Hepatocyte (in vitro differentiated cells): ENCODE measurements at regions not wholly inside any gene's neighbourhood (a gene's known extent, or its start where the extent isn't known, plus 50 kb on each side); places are given as distances from the start of the nearest gene placed in this dataset.

Source experiments
- DNase-seq: peaks from one replicate; pipeline ENCODE4 v3.0.0-alpha.2; 2016; ENCODE audit warnings: low spot score
- H2AFZ ChIP-seq: fragments of 200-600 bp; sonication (generic); 2 replicates; pipeline ENCODE4 v1.6.0; 2016; ENCODE audit warnings: antibody characterized with exemption, mild to moderate bottlenecking
- H3K27ac ChIP-seq: fragments of 200-600 bp; sonication (generic); 2 replicates; pipeline ENCODE4 v1.5.1; 2016; ENCODE audit warnings: mild to moderate bottlenecking
- H3K27me3 ChIP-seq: fragments of 200-600 bp; sonication (generic); 2 replicates; pipeline ENCODE4 v1.6.1; 2016
- H3K36me3 ChIP-seq: fragments of 200-600 bp; sonication (generic); replicated peaks from 2 replicates; pipeline ENCODE4 v1.5.1; 2016; ENCODE audit warnings: low read depth; ENCODE audit not compliant: insufficient read depth
- H3K4me1 ChIP-seq: fragments of 200-600 bp; sonication (generic); 2 replicates; pipeline ENCODE4 v1.5.1; 2016; ENCODE audit warnings: mild to moderate bottlenecking, moderate library complexity; ENCODE audit not compliant: insufficient read depth
- H3K4me2 ChIP-seq: fragments of 200-600 bp; sonication (generic); 2 replicates; pipeline ENCODE4 v1.6.0; 2016
- H3K4me3 ChIP-seq: fragments of 200-600 bp; sonication (generic); 2 replicates; pipeline ENCODE4 v1.5.1; 2016; ENCODE audit warnings: mild to moderate bottlenecking
- H3K79me2 ChIP-seq: fragments of 200-600 bp; sonication (generic); 2 replicates; pipeline ENCODE4 v1.6.0; 2017; ENCODE audit warnings: mild to moderate bottlenecking
- H3K9me2 ChIP-seq: fragments of 200-600 bp; sonication (generic); replicated peaks from 2 replicates; pipeline ENCODE4 v1.6.0; 2017; ENCODE audit warnings: mild to moderate bottlenecking; ENCODE audit not compliant: insufficient read depth
- H3K9me3 ChIP-seq: fragments of 200-600 bp; sonication (generic); 2 replicates; pipeline ENCODE4 v1.5.1; 2016; ENCODE audit warnings: low read depth, mild to moderate bottlenecking
- H4K20me1 ChIP-seq: fragments of 200-600 bp; sonication (generic); 2 replicates; pipeline ENCODE4 v1.6.0; 2016; ENCODE audit warnings: mild to moderate bottlenecking; ENCODE audit not compliant: insufficient read depth, poor library complexity, severe bottlenecking
- EZH2 ChIP-seq: fragments of 200-600 bp; sonication (generic); IDR thresholded peaks from 2 replicates; pipeline ENCODE4 v1.6.1; 2016; ENCODE audit warnings: antibody characterized with exemption, mild to moderate bottlenecking, borderline replicate concordance
- EZH2phosphoT487 ChIP-seq: fragments of 200-600 bp; sonication (generic); IDR thresholded peaks from one replicate; pipeline ENCODE4 v1.6.1; 2018; ENCODE audit warnings: antibody characterized with exemption, mild to moderate bottlenecking, low read depth, moderate library complexity; ENCODE audit not compliant: unreplicated experiment, severe bottlenecking
- WGBS: methylation state at CpG from one replicate; pipeline ENCODE4 v1.1.6; 2016; ENCODE audit warnings: low lambda C conversion rate; ENCODE audit errors: missing lambda C conversion rate; 5-methylcytosine and 5-hydroxymethylcytosine counted together
- TF ChIP-seq, protein P1 (sequence below): fragments of 200-600 bp; sonication (generic); IDR thresholded peaks from 2 replicates; pipeline ENCODE4 v1.5.1; 2016; ENCODE audit warnings: antibody characterized with exemption, mild to moderate bottlenecking; ENCODE audit not compliant: poor library complexity

DNA sequence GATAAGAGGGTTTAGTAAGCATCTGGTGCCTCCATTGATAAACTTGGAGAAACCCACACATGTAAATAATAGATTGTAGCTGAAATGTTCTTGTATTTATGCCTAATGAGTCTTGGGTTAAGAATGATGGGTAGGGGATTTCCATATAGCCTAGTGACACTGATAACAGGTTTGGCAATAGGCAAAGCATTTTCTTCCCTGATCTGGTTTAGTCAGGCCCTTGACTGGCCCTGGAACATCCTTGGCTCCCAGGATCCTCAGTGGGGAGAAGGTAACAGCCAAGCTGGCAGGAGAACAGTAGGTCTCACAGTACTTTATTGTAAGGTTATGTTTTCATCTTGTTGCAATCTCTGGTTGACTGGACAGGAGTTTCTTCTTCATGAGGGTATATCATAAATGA lies 228.4 kb downstream of the DIPK2A start:
- no peaks in the 10 kb centered on the region for H3K9me3 ChIP-seq
- no peaks in the 10 kb centered on the region for H3K36me3 ChIP-seq
- no peaks in the 10 kb centered on the region for H3K9me2 ChIP-seq
- TF ChIP-seq, protein P1, sequence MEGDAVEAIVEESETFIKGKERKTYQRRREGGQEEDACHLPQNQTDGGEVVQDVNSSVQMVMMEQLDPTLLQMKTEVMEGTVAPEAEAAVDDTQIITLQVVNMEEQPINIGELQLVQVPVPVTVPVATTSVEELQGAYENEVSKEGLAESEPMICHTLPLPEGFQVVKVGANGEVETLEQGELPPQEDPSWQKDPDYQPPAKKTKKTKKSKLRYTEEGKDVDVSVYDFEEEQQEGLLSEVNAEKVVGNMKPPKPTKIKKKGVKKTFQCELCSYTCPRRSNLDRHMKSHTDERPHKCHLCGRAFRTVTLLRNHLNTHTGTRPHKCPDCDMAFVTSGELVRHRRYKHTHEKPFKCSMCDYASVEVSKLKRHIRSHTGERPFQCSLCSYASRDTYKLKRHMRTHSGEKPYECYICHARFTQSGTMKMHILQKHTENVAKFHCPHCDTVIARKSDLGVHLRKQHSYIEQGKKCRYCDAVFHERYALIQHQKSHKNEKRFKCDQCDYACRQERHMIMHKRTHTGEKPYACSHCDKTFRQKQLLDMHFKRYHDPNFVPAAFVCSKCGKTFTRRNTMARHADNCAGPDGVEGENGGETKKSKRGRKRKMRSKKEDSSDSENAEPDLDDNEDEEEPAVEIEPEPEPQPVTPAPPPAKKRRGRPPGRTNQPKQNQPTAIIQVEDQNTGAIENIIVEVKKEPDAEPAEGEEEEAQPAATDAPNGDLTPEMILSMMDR, result no peak
- TF ChIP-seq EZH2 (no peak), EZH2phosphoT487 (no peak)
- H2AFZ ChIP-seq, result no peak overlapping the region
- H4K20me1 ChIP-seq, result no peaks in the 10 kb centered on the region
- H3K27me3 ChIP-seq, result no peaks in the 10 kb centered on the region
- no peaks in the 10 kb centered on the region for H3K4me1 ChIP-seq
- H3K4me3 ChIP-seq, result no peak overlapping the region
- H3K4me2 ChIP-seq, result no peak overlapping the region
- H3K27ac ChIP-seq, result no peak overlapping the region
- H3K79me2 ChIP-seq, result no peaks in the 10 kb centered on the region
- no peak for DNase-seq

DNA sequence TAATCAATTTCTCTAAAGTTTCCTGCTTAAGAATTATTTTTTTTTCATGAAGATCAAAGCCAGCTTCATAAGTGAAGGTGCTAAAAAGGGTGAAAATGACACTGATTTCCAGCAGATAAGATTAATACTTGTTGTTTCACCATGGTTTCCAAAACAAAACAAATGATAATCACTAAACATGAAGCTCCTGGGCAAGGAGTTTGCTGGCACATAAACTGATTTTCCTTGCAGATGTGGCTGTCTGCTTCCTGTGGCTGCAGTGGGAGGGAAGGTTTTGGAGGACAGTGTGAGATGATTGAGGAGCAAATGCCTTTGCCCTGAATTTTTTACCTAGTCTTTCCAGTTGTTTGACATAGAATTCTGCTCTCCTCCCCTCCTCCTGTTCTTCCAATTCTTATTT lies 228.8 kb downstream of the DIPK2A start:
- no peaks in the 10 kb centered on the region for H3K9me2 ChIP-seq
- H2AFZ ChIP-seq, result no peak overlapping the region
- H3K79me2 ChIP-seq, result no peaks in the 10 kb centered on the region
- H3K36me3 ChIP-seq, result no peaks in the 10 kb centered on the region
- H3K9me3 ChIP-seq, result no peaks in the 10 kb centered on the region
- no peak overlapping the region for H3K4me2 ChIP-seq
- H3K4me1 ChIP-seq, result no peaks in the 10 kb centered on the region
- no peak overlapping the region for H3K4me3 ChIP-seq
- DNase-seq, result no peak
- TF ChIP-seq EZH2 (no peak), EZH2phosphoT487 (no peak)
- TF ChIP-seq, protein P1, result no peak
- H3K27ac ChIP-seq, result no peak overlapping the region
- no peaks in the 10 kb centered on the region for H4K20me1 ChIP-seq
- H3K27me3 ChIP-seq, result no peaks in the 10 kb centered on the region

DNA sequence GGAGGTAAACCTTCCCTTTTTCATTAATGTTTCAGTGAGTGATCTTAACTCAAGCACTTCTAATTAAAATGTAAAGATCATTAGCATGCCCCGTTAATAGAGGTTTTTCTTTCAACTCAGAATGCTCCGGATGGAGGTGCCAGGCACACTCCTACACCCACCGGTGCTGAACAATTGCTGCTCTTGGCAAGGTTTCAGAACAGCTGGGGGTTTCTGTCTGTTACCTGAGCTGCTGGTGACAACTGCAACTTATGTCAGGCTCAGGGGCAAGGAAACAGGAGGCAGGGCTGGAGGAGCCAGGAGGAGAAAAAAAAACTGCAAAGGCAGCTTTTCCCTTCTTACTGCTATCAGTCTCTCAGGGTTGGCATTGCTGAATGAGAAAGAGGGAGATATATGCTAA lies 250.1 kb downstream of the DIPK2A start:
- DNase-seq, result no peak
- Histone ChIP-seq H3K9me2 (no peaks in the 10 kb centered on the region), H2AFZ (no peak overlapping the region), H3K79me2 (no peaks in the 10 kb centered on the region), H3K4me3 (no peak overlapping the region), H3K27ac (no peak overlapping the region), H3K9me3 (no peaks in the 10 kb centered on the region), H3K4me1 (no peaks in the 10 kb centered on the region), H3K36me3 (no peaks in the 10 kb centered on the region), H4K20me1 (no peaks in the 10 kb centered on the region), H3K27me3 (no peaks in the 10 kb centered on the region), H3K4me2 (no peak overlapping the region)
- WGBS, result 51% methylated on average over 3 of the region's 3 CpGs
- TF ChIP-seq EZH2phosphoT487, result no peak
- TF ChIP-seq, protein P1, result no peak
- no peak for TF ChIP-seq EZH2

DNA sequence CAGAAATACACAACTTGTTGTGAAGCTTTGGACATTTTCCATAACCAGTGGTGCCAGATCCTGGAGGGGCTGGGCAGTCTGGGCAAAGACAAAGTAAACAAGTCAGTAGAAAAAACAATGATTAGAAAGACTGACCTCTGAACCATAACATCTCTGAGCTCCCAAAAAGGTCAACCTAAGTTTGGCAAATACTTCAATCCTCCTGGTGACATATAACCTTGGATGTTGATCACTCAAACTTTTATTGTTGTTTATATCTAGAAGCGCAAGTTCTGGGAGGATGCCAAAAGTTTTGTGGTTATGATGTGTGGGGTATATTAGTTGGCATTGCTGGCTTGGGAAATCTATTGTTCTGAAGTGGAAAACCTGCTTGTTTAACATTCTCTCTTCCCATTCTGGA lies 257.7 kb downstream of the DIPK2A start:
- no peak overlapping the region for H2AFZ ChIP-seq
- H3K27me3 ChIP-seq, result no peaks in the 10 kb centered on the region
- H3K4me2 ChIP-seq, result no peak overlapping the region
- H3K4me3 ChIP-seq, result no peak overlapping the region
- H3K9me2 ChIP-seq, result no peaks in the 10 kb centered on the region
- WGBS, result 70% methylated on average over 1 of the region's 1 CpG
- TF ChIP-seq EZH2 (no peak), EZH2phosphoT487 (no peak)
- TF ChIP-seq, protein P1, result no peak
- H3K9me3 ChIP-seq, result no peaks in the 10 kb centered on the region
- H3K27ac ChIP-seq, result no peak overlapping the region
- H4K20me1 ChIP-seq, result no peaks in the 10 kb centered on the region
- H3K79me2 ChIP-seq, result no peaks in the 10 kb centered on the region
- no peak for DNase-seq
- no peaks in the 10 kb centered on the region for H3K36me3 ChIP-seq
- H3K4me1 ChIP-seq, result no peaks in the 10 kb centered on the region
